Panc1 (cell line): ENCODE measurements at regions not wholly inside any gene's neighbourhood (a gene's known extent, or its start where the extent isn't known, plus 50 kb on each side); places are given as distances from the start of the nearest gene placed in this dataset.

ENCODE experiments used
- SIN3A ChIP-seq: IDR thresholded peaks from 2 replicates; pipeline ENCODE4 v1.6.1; 2012; ENCODE audit warnings: low read depth, mild to moderate bottlenecking, low read length, moderate library complexity, borderline replicate concordance; ENCODE audit not compliant: insufficient read depth
- TF ChIP-seq, protein P1 (sequence below): fragments of 450-650 bp; IDR thresholded peaks from 2 replicates; pipeline ENCODE4 v1.5.1; 2017; ENCODE audit warnings: mild to moderate bottlenecking

DNA sequence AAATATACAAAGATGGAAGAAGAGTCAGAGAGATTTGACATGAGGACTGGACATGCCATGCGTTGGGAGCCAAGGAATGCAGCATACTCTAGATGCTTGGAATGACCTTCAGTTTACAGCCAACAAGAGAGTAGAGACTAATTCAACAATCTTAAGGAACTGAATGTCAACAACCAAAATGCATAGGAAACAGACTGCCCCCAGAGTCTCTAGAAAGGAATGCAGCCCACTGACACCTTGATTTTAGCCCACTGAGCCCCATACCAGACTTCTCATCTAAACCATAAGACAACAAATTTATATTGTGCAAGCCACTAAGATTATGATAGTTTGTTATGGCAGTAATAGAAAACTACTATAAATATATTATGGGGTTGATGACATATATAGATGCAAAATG is 611.2 kb downstream of the RPS29 start:
- TF ChIP-seq, protein P1, sequence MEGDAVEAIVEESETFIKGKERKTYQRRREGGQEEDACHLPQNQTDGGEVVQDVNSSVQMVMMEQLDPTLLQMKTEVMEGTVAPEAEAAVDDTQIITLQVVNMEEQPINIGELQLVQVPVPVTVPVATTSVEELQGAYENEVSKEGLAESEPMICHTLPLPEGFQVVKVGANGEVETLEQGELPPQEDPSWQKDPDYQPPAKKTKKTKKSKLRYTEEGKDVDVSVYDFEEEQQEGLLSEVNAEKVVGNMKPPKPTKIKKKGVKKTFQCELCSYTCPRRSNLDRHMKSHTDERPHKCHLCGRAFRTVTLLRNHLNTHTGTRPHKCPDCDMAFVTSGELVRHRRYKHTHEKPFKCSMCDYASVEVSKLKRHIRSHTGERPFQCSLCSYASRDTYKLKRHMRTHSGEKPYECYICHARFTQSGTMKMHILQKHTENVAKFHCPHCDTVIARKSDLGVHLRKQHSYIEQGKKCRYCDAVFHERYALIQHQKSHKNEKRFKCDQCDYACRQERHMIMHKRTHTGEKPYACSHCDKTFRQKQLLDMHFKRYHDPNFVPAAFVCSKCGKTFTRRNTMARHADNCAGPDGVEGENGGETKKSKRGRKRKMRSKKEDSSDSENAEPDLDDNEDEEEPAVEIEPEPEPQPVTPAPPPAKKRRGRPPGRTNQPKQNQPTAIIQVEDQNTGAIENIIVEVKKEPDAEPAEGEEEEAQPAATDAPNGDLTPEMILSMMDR: no peak
- no peak for TF ChIP-seq SIN3A
